HEK293 (cell line): ENCODE measurements at regions not wholly inside any gene's neighbourhood (a gene's known extent, or its start where the extent isn't known, plus 50 kb on each side); places are given as distances from the start of the nearest gene placed in this dataset.

Experiments used
- CTCF ChIA-PET: fragments of 350-600 bp; formaldehyde crosslinking; extraction: SDS; loops from one replicate; lab custom pipeline; 2021; ENCODE audit warnings: antibody characterized with exemption; lab: Yijun Ruan, JAX
- POLR2A ChIA-PET: fragments of 300-600 bp; formaldehyde crosslinking; extraction: SDS; loops from one replicate; lab custom pipeline; 2020; ENCODE audit warnings: antibody characterized with exemption, inconsistent platforms; lab: Yijun Ruan, JAX
- H3K27ac ChIP-seq: fragments of 200-500 bp; sonication (Bioruptor generic); 2 replicates; pipeline ENCODE4 v1.5.1; 2014; ENCODE audit warnings: low read depth, low read length, control low read depth, inconsistent platforms; ENCODE audit errors: extremely low read depth
- H3K36me3 ChIP-seq, 2 experiments: fragments of 200-500 bp in 1 of 2; sonication (Bioruptor generic) in 1 of 2; 1 replicate in 1 of 2; 2 replicates in 1 of 2; pipeline ENCODE4 v1.5.1; 2014 to 2017; ENCODE audit warnings: inconsistent platforms in 2 of 2, low read length in 2 of 2; ENCODE audit not compliant: control insufficient read depth in 2 of 2, insufficient read depth in 1 of 2
- H3K4me1 ChIP-seq: fragments of 200-500 bp; sonication (Bioruptor generic); 2 replicates; pipeline ENCODE4 v1.5.1; 2014; ENCODE audit warnings: mild to moderate bottlenecking, low read length, inconsistent platforms; ENCODE audit not compliant: control insufficient read depth, insufficient read depth
- H3K4me3 ChIP-seq: 2 replicates; pipeline ENCODE4 v1.5.1; 2011; ENCODE audit warnings: low read depth, mild to moderate bottlenecking, control low read depth, low read length, moderate library complexity
- H3K9me3 ChIP-seq: fragments of 200-500 bp; sonication (Bioruptor generic); 2 replicates; pipeline ENCODE4 v1.5.1; 2014; ENCODE audit warnings: low read depth, low read length, inconsistent platforms; ENCODE audit not compliant: control insufficient read depth, insufficient read depth
- GLI2 ChIP-seq: fragments of 450-650 bp; formaldehyde crosslinking; IDR thresholded peaks from 2 replicates; pipeline ENCODE4; 2017; ENCODE audit warnings: missing biosample characterization, missing genetic modification characterization, low read depth, borderline replicate concordance
- KLF9 ChIP-seq: fragments of 450-650 bp; formaldehyde crosslinking; IDR thresholded peaks from 2 replicates; pipeline ENCODE4 v1.5.1; 2016; ENCODE audit warnings: missing biosample characterization, missing genetic modification characterization, low read depth
- MEIS1 ChIP-seq: sonication (generic); formaldehyde crosslinking; IDR thresholded peaks from 2 replicates; pipeline ENCODE4 v1.8.1; 2022; ENCODE audit warnings: missing genetic modification reagents, mild to moderate bottlenecking, borderline replicate concordance
- RBAK ChIP-seq: fragments of 450-650 bp; formaldehyde crosslinking; IDR thresholded peaks from 2 replicates; pipeline ENCODE4 v1.5.1; 2016; ENCODE audit warnings: missing biosample characterization, missing genetic modification characterization
- REPIN1 ChIP-seq: fragments of 450-650 bp; formaldehyde crosslinking; IDR thresholded peaks from 2 replicates; pipeline ENCODE4 v1.5.1; 2017; ENCODE audit warnings: missing biosample characterization, missing genetic modification characterization, low read depth
- SP2 ChIP-seq: fragments of 450-650 bp; formaldehyde crosslinking; IDR thresholded peaks from 2 replicates; pipeline ENCODE4 v1.5.1; 2016; ENCODE audit warnings: missing biosample characterization, missing genetic modification characterization
- ZBTB48 ChIP-seq: fragments of 450-650 bp; formaldehyde crosslinking; IDR thresholded peaks from 2 replicates; pipeline ENCODE4 v1.5.1; 2016; ENCODE audit warnings: missing biosample characterization, missing genetic modification characterization
- ZFP3 ChIP-seq: fragments of 450-650 bp; formaldehyde crosslinking; IDR thresholded peaks from 2 replicates; pipeline ENCODE4 v1.5.1; 2016; ENCODE audit warnings: low read depth, missing biosample characterization, missing genetic modification characterization
- ZNF174 ChIP-seq: fragments of 450-650 bp; formaldehyde crosslinking; IDR thresholded peaks from 2 replicates; pipeline ENCODE4 v1.5.0; 2017; ENCODE audit warnings: missing biosample characterization, mild to moderate bottlenecking, missing genetic modification characterization
- ZNF184 ChIP-seq: fragments of 450-650 bp; IDR thresholded peaks from 2 replicates; pipeline ENCODE4 v1.5.1; 2018; ENCODE audit warnings: missing biosample characterization, mild to moderate bottlenecking, missing genetic modification characterization
- ZNF280D ChIP-seq: fragments of 450-650 bp; formaldehyde crosslinking; IDR thresholded peaks from 2 replicates; pipeline ENCODE4 v1.5.1; 2016; ENCODE audit warnings: missing biosample characterization, missing genetic modification characterization
- ZNF350 ChIP-seq: fragments of 450-650 bp; formaldehyde crosslinking; IDR thresholded peaks from 2 replicates; pipeline ENCODE4 v1.5.0; 2017; ENCODE audit warnings: missing biosample characterization, mild to moderate bottlenecking, missing genetic modification characterization
- ZNF362 ChIP-seq: fragments of 450-650 bp; formaldehyde crosslinking; IDR thresholded peaks from 2 replicates; pipeline ENCODE4 v1.5.1; 2016; ENCODE audit warnings: missing biosample characterization, missing genetic modification characterization
- ZNF416 ChIP-seq: fragments of 450-650 bp; formaldehyde crosslinking; IDR thresholded peaks from 2 replicates; pipeline ENCODE4 v1.5.1; 2016; ENCODE audit warnings: missing biosample characterization, missing genetic modification characterization
- ZNF518A ChIP-seq: fragments of 450-650 bp; formaldehyde crosslinking; conservative IDR thresholded peaks from 2 replicates; pipeline ENCODE4 v1.5.1; 2016; ENCODE audit warnings: low read depth, missing biosample characterization, missing genetic modification characterization
- ZNF585B ChIP-seq: fragments of 450-650 bp; formaldehyde crosslinking; IDR thresholded peaks from 2 replicates; pipeline ENCODE4 v1.5.1; 2016; ENCODE audit warnings: missing biosample characterization, missing genetic modification characterization
- ZNF621 ChIP-seq: fragments of 450-650 bp; formaldehyde crosslinking; IDR thresholded peaks from 2 replicates; pipeline ENCODE4 v1.5.1; 2017; ENCODE audit warnings: missing biosample characterization, missing genetic modification characterization

GRCh38 chr1:213852107-213852506 lies 135.7 kb upstream of the PROX1 start:
- ChIA-PET CTCF (interaction anchor here (0.9 kb wide), 1 partner anchor 373 kb away, joined by 3 read pairs; no protein-coding TSS in a partner anchor), POLR2A (no interaction called here)
- Histone ChIP-seq H3K4me1 (no peaks in the 10 kb centered on the region), H3K27ac (no peak overlapping the region), H3K9me3 (no peaks in the 10 kb centered on the region), H3K4me3 (no peak overlapping the region), H3K36me3 (no peaks in the 10 kb centered on the region)
- TF ChIP-seq ZFP3 (tag by site-specific recombination) = no peak
- TF ChIP-seq ZNF350 (tag by site-specific recombination) = no peak
- TF ChIP-seq ZNF362 (tag by site-specific recombination) = no peak
- no peak for TF ChIP-seq ZNF416 (tag by site-specific recombination)
- TF ChIP-seq ZNF585B (tag by site-specific recombination) = no peak
- TF ChIP-seq GLI2 = no peak
- TF ChIP-seq ZNF518A = no peak
- no peak for TF ChIP-seq ZNF174 (tag by site-specific recombination)
- no peak for TF ChIP-seq SP2

GRCh38 chr1:213858581-213858980 lies 129.2 kb upstream of the PROX1 start:
- no peaks in the 10 kb centered on the region for H3K9me3 ChIP-seq
- ChIA-PET POLR2A (no interaction called here), CTCF (interaction anchor here (0.7 to 1.0 kb wide), 2 partner anchors 106 to 264 kb away, joined by 3 to 4 read pairs; no protein-coding TSS in a partner anchor)
- H3K4me3 ChIP-seq = no peak overlapping the region
- no peak for TF ChIP-seq MEIS1 (CRISPR knock-in tag)
- TF ChIP-seq ZNF621 = no peak
- no peak for TF ChIP-seq KLF9 (tag by site-specific recombination)
- no peak for TF ChIP-seq RBAK (tag by site-specific recombination)
- no peak for TF ChIP-seq ZBTB48 (tag by site-specific recombination)
- TF ChIP-seq ZNF280D (tag by site-specific recombination) = no peak
- TF ChIP-seq REPIN1 (tag by site-specific recombination) = no peak
- no peak for TF ChIP-seq ZNF184
- no peak overlapping the region for H3K27ac ChIP-seq
- no peaks in the 10 kb centered on the region for H3K36me3 ChIP-seq
- H3K4me1 ChIP-seq = no peaks in the 10 kb centered on the region
